Liver (tissue), 8 donors: ENCODE measurements at regions not wholly inside any gene's neighbourhood (a gene's known extent, or its start where the extent isn't known, plus 50 kb on each side); places are given as distances from the start of the nearest gene placed in this dataset.

Source experiments
- DNase-seq: peaks from one replicate; pipeline ENCODE4 v3.0.0-alpha.2; 2017; ENCODE audit warnings: low spot score
- H3K27ac ChIP-seq, 2 donors: one replicate each; pipeline ENCODE4 v1.7.0; 2013; ENCODE audit warnings: inconsistent platforms in 2 of 2, low read length in 2 of 2, control low read depth in 1 of 2, low read depth in 1 of 2, mild to moderate bottlenecking in 1 of 2
- H3K27me3 ChIP-seq, 4 donors: one replicate each; pipeline versions ENCODE4 v1.6.1 to v1.7.0; 2013; ENCODE audit warnings: low read length in 3 of 4, inconsistent platforms in 1 of 4, mild to moderate bottlenecking in 1 of 4, moderate library complexity in 1 of 4; ENCODE audit not compliant: control insufficient read depth in 4 of 4, insufficient read depth in 4 of 4
- H3K36me3 ChIP-seq, 4 donors: one replicate each; pipeline versions ENCODE4 v1.6.1 to v1.7.0; 2013; ENCODE audit warnings: low read length in 3 of 4, mild to moderate bottlenecking in 3 of 4, low read depth in 1 of 4, moderate library complexity in 1 of 4; ENCODE audit not compliant: control insufficient read depth in 4 of 4, insufficient read depth in 3 of 4
- H3K4me1 ChIP-seq, 4 donors: one replicate each; pipeline versions ENCODE4 v1.6.1 to v1.7.0; 2013; ENCODE audit warnings: low read length in 3 of 4, mild to moderate bottlenecking in 3 of 4, moderate library complexity in 1 of 4; ENCODE audit not compliant: control insufficient read depth in 4 of 4, insufficient read depth in 4 of 4
- H3K4me3 ChIP-seq, 3 donors: one replicate each; pipeline versions ENCODE4 v1.6.1 to v1.7.0; 2013; ENCODE audit warnings: low read length in 3 of 3, control low read depth in 1 of 3, low read depth in 1 of 3, mild to moderate bottlenecking in 1 of 3
- H3K9ac ChIP-seq, 2 donors: one replicate each; pipeline ENCODE4 v1.7.0; 2013; ENCODE audit warnings: low read length in 2 of 2, mild to moderate bottlenecking in 2 of 2, moderate library complexity in 2 of 2, control low read depth in 1 of 2, low read depth in 1 of 2
- H3K9me3 ChIP-seq, 4 donors: one replicate each; pipeline versions ENCODE4 v1.6.1 to v1.7.0; 2013; ENCODE audit warnings: low read length in 3 of 4; ENCODE audit not compliant: control insufficient read depth in 4 of 4
- EGR1 ChIP-seq, 2 donors: IDR thresholded peaks; 2 replicates each; pipeline ENCODE4 v1.6.1; 2016 to 2018; ENCODE audit warnings: antibody characterized with exemption in 2 of 2, low read depth in 2 of 2
- FOXA1 ChIP-seq: IDR thresholded peaks from 2 replicates; pipeline ENCODE4 v1.6.1; 2016; ENCODE audit warnings: antibody characterized with exemption
- FOXA2 ChIP-seq: IDR thresholded peaks from 2 replicates; pipeline ENCODE4 v1.6.1; 2016; ENCODE audit warnings: antibody characterized with exemption
- GABPA ChIP-seq, 2 donors: IDR thresholded peaks in 1 of 2; conservative IDR thresholded peaks in 1 of 2; 2 replicates each; pipeline ENCODE4 v1.6.1; 2016; ENCODE audit warnings: antibody characterized with exemption in 2 of 2, mild to moderate bottlenecking in 1 of 2, moderate library complexity in 1 of 2
- HNF4A ChIP-seq, 2 donors: conservative IDR thresholded peaks; 2 replicates each; pipeline ENCODE4 v1.6.1; 2016; ENCODE audit warnings: antibody characterized with exemption in 2 of 2, mild to moderate bottlenecking in 2 of 2
- HNF4G ChIP-seq: IDR thresholded peaks from 2 replicates; pipeline ENCODE4 v1.6.1; 2016; ENCODE audit warnings: antibody characterized with exemption
- JUND ChIP-seq, 2 donors: IDR thresholded peaks; 2 replicates each; pipeline ENCODE4 v1.6.1; 2016; ENCODE audit warnings: antibody characterized with exemption in 2 of 2
- NR2F2 ChIP-seq: IDR thresholded peaks from 2 replicates; pipeline ENCODE4 v1.6.1; 2016; ENCODE audit warnings: antibody characterized with exemption
- RAD21 ChIP-seq, 2 donors: IDR thresholded peaks; 2 replicates each; pipeline ENCODE4 v1.6.1; 2016; ENCODE audit warnings: antibody characterized with exemption in 2 of 2, mild to moderate bottlenecking in 2 of 2
- RXRA ChIP-seq, 2 donors: IDR thresholded peaks; 2 replicates each; pipeline ENCODE4 v1.6.1; 2017 to 2018; ENCODE audit warnings: antibody characterized with exemption in 2 of 2, mild to moderate bottlenecking in 1 of 2
- SP1 ChIP-seq: IDR thresholded peaks from 2 replicates; pipeline ENCODE4 v1.6.1; 2018; ENCODE audit warnings: antibody characterized with exemption, mild to moderate bottlenecking
- TAF1 ChIP-seq: conservative IDR thresholded peaks from 2 replicates; pipeline ENCODE4 v1.6.1; 2016; ENCODE audit warnings: antibody characterized with exemption, mild to moderate bottlenecking
- YY1 ChIP-seq: IDR thresholded peaks from 2 replicates; pipeline ENCODE4 v1.6.1; 2016; ENCODE audit warnings: antibody characterized with exemption, mild to moderate bottlenecking
- WGBS: extraction: QIAGEN DNeasy Blood & Tissue Kit; methylation state at CpG from one replicate; pipeline ENCODE4 v1.1.7; 2013; 5-methylcytosine and 5-hydroxymethylcytosine counted together
- TF ChIP-seq, protein P1 (sequence below): IDR thresholded peaks from 2 replicates; pipeline ENCODE4 v1.6.1; 2016; ENCODE audit warnings: antibody characterized with exemption
- TF ChIP-seq, protein P2 (sequence below): fragments of 150-350 bp; IDR thresholded peaks from 2 replicates; pipeline ENCODE4 v1.5.1; 2017; ENCODE audit warnings: improper control_type of control experiment, low read depth, low read length; ENCODE audit not compliant: missing input control
- TF ChIP-seq, protein P3 (sequence below): IDR thresholded peaks from 2 replicates; pipeline ENCODE4 v1.6.1; 2016; ENCODE audit warnings: antibody characterized with exemption, mild to moderate bottlenecking
- TF ChIP-seq, protein P4 (sequence below): IDR thresholded peaks from 2 replicates; pipeline ENCODE4 v1.6.1; 2016; ENCODE audit warnings: antibody characterized with exemption
- donor health status: healthy.
- donor health status: healthy.
- donor health status: healthy.
- donor health status: healthy.
- donor health status: healthy.

DNA sequence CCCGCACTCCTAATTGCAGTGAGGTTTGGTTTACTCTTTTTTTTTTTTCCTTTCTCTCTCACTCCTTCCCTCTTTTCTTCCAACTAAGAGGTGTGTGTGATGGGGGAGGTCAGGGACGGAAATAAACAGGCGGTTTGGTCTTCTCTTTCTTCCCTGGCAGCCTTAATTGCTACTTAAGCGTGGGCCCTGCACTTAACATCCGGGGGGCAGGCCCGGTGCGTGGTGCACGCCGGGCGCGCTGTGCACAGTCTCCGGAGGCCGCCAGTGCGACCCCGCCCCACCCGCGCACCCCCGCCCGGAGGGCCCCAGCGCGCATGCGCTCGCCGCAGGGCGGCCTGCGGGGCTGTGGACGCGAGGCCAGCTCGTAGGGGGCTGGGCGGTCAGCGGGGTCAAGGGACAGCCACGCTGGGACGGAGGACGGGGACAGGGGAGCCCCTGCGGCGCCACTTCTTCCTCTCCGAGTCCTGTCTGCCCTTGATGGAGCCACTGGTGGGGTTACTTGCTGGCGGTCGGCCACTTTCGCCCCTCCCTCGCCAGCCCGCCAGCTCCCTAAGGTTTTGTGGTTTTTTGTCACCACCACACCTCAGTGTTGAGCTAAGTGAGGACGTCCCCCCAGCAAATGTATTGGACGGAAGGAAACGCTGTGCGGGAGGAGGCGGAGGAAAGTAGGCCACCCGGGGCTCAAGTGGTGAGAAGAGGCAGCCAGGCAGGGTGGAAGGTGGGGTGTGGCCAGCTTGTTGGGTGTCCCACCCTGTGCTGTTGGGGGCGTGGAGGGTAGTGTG, 120.9 kb downstream of the MRM1 start:
- Histone ChIP-seq H3K36me3 (no peaks in the 10 kb centered on the region), H3K9me3 (no peaks in the 10 kb centered on the region), H3K4me1 (peaks cover 0 to 6% (median 0%) of the 10 kb centered on the region in 4 donors), H3K9ac (no peak overlapping the region), H3K4me3 (peak overlapping the region in 1 of 3 donors; percentile 30), H3K27ac (no peak overlapping the region), H3K27me3 (peaks cover 0 to 2% (median 0%) of the 10 kb centered on the region in 4 donors)
- WGBS: 18% methylated on average over 49 of the region's 49 CpGs
- TF ChIP-seq SP1 (no peak), JUND (IDR thresholded peaks at IDR 0.05) (no peak), HNF4G (no peak), NR2F2 (no peak), TAF1 (no peak), GABPA (IDR thresholded peaks at IDR 0.05 in 1 of 2, conservative IDR thresholded peaks at IDR 0.05 in 1 of 2) (no peak), EGR1 (IDR thresholded peaks at IDR 0.05; ENCODE audit: low read depth in 2 of 2) (no peak), RXRA (IDR thresholded peaks at IDR 0.05) (no peak)
- TF ChIP-seq, protein P1, sequence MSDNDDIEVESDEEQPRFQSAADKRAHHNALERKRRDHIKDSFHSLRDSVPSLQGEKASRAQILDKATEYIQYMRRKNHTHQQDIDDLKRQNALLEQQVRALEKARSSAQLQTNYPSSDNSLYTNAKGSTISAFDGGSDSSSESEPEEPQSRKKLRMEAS: no peak
- TF ChIP-seq, protein P2, sequence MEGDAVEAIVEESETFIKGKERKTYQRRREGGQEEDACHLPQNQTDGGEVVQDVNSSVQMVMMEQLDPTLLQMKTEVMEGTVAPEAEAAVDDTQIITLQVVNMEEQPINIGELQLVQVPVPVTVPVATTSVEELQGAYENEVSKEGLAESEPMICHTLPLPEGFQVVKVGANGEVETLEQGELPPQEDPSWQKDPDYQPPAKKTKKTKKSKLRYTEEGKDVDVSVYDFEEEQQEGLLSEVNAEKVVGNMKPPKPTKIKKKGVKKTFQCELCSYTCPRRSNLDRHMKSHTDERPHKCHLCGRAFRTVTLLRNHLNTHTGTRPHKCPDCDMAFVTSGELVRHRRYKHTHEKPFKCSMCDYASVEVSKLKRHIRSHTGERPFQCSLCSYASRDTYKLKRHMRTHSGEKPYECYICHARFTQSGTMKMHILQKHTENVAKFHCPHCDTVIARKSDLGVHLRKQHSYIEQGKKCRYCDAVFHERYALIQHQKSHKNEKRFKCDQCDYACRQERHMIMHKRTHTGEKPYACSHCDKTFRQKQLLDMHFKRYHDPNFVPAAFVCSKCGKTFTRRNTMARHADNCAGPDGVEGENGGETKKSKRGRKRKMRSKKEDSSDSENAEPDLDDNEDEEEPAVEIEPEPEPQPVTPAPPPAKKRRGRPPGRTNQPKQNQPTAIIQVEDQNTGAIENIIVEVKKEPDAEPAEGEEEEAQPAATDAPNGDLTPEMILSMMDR: no peak
- TF ChIP-seq, protein P3, sequence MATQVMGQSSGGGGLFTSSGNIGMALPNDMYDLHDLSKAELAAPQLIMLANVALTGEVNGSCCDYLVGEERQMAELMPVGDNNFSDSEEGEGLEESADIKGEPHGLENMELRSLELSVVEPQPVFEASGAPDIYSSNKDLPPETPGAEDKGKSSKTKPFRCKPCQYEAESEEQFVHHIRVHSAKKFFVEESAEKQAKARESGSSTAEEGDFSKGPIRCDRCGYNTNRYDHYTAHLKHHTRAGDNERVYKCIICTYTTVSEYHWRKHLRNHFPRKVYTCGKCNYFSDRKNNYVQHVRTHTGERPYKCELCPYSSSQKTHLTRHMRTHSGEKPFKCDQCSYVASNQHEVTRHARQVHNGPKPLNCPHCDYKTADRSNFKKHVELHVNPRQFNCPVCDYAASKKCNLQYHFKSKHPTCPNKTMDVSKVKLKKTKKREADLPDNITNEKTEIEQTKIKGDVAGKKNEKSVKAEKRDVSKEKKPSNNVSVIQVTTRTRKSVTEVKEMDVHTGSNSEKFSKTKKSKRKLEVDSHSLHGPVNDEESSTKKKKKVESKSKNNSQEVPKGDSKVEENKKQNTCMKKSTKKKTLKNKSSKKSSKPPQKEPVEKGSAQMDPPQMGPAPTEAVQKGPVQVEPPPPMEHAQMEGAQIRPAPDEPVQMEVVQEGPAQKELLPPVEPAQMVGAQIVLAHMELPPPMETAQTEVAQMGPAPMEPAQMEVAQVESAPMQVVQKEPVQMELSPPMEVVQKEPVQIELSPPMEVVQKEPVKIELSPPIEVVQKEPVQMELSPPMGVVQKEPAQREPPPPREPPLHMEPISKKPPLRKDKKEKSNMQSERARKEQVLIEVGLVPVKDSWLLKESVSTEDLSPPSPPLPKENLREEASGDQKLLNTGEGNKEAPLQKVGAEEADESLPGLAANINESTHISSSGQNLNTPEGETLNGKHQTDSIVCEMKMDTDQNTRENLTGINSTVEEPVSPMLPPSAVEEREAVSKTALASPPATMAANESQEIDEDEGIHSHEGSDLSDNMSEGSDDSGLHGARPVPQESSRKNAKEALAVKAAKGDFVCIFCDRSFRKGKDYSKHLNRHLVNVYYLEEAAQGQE: no peak
- TF ChIP-seq, protein P4, sequence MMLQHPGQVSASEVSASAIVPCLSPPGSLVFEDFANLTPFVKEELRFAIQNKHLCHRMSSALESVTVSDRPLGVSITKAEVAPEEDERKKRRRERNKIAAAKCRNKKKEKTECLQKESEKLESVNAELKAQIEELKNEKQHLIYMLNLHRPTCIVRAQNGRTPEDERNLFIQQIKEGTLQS: no peak
- peak; percentile 79 for DNase-seq

DNA sequence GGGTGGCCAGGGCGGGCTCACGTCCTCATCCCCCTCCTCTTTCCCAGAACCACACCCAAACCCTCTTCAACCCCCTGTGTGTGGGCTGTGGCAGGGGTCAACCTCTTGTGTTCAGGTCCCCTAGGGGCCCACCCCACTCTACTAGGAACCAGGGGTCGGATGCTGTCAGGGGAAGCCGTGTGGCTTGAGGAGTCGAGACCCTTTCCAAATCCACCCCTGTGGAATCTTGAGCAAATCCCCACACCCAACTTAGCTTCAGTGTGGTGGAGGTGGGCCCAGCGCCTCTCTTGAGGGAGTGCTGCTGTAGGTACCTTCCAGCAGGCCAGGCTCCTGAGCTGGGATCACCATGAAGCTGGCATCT, 121.5 kb downstream of the MRM1 start:
- H3K4me1 ChIP-seq: peaks cover 0 to 6% (median 0%) of the 10 kb centered on the region in 4 donors
- 76% methylated on average over 6 of the region's 6 CpGs for WGBS
- TF ChIP-seq HNF4A (conservative IDR thresholded peaks at IDR 0.05) (no peak), RXRA (IDR thresholded peaks at IDR 0.05) (no peak), YY1 (no peak), RAD21 (IDR thresholded peaks at IDR 0.05) (no peak), FOXA1 (no peak), HNF4G (no peak), SP1 (no peak), NR2F2 (no peak), FOXA2 (no peak), JUND (IDR thresholded peaks at IDR 0.05) (no peak), TAF1 (no peak)
- TF ChIP-seq, protein P3: no peak
- TF ChIP-seq, protein P1: no peak
- TF ChIP-seq, protein P2: no peak
- TF ChIP-seq, protein P4: no peak
- H3K9ac ChIP-seq: no peak overlapping the region
- H3K36me3 ChIP-seq: no peaks in the 10 kb centered on the region
- H3K9me3 ChIP-seq: no peaks in the 10 kb centered on the region
- DNase-seq: no peak
- no peak overlapping the region for H3K27ac ChIP-seq
- H3K27me3 ChIP-seq: peaks cover 0 to 2% (median 0%) of the 10 kb centered on the region in 4 donors
- no peak overlapping the region for H3K4me3 ChIP-seq
